Progenitor cell of endocrine pancreas (in vitro differentiated cells): ENCODE measurements at regions not wholly inside any gene's neighbourhood (a gene's known extent, or its start where the extent isn't known, plus 50 kb on each side); places are given as distances from the start of the nearest gene placed in this dataset.

Source experiments
- DNase-seq: peaks from one replicate; pipeline ENCODE4 v3.0.0; 2021; ENCODE audit warnings: low spot score; ENCODE audit not compliant: unreplicated experiment
- H3K27ac Mint-ChIP-seq: 2 replicates; pipeline ENCODE4 v1.8.0; 2021; ENCODE audit warnings: mild to moderate bottlenecking, moderate library complexity, mixed read lengths
- H3K27me3 Mint-ChIP-seq: 2 replicates; pipeline ENCODE4 v1.8.0; 2021; ENCODE audit warnings: mixed read lengths
- H3K36me3 Mint-ChIP-seq: 2 replicates; pipeline ENCODE4 v1.8.0; 2022; ENCODE audit warnings: mixed read lengths; ENCODE audit not compliant: insufficient read depth
- H3K4me1 Mint-ChIP-seq: 2 replicates; pipeline ENCODE4 v1.8.0; 2021; ENCODE audit warnings: low read depth, mixed read lengths
- H3K4me3 Mint-ChIP-seq: 2 replicates; pipeline ENCODE4 v1.8.0; 2021; ENCODE audit warnings: low read depth, mild to moderate bottlenecking, moderate library complexity, mixed read lengths
- H3K9me3 Mint-ChIP-seq: 2 replicates; pipeline ENCODE4 v1.8.0; 2021; ENCODE audit warnings: low read depth, mixed read lengths
- TF ChIP-seq, protein P1 (sequence below): fragments of 200-600 bp; sonication (generic); IDR thresholded peaks from one replicate; pipeline ENCODE4 v1.5.0; 2021; ENCODE audit warnings: antibody characterized with exemption, mild to moderate bottlenecking; ENCODE audit not compliant: unreplicated experiment

GRCh38 chr3:180743813-180744590 lies 64.7 kb upstream of the CCDC39 start:
- TF ChIP-seq, protein P1, sequence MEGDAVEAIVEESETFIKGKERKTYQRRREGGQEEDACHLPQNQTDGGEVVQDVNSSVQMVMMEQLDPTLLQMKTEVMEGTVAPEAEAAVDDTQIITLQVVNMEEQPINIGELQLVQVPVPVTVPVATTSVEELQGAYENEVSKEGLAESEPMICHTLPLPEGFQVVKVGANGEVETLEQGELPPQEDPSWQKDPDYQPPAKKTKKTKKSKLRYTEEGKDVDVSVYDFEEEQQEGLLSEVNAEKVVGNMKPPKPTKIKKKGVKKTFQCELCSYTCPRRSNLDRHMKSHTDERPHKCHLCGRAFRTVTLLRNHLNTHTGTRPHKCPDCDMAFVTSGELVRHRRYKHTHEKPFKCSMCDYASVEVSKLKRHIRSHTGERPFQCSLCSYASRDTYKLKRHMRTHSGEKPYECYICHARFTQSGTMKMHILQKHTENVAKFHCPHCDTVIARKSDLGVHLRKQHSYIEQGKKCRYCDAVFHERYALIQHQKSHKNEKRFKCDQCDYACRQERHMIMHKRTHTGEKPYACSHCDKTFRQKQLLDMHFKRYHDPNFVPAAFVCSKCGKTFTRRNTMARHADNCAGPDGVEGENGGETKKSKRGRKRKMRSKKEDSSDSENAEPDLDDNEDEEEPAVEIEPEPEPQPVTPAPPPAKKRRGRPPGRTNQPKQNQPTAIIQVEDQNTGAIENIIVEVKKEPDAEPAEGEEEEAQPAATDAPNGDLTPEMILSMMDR, result no peak
- peaks cover 19% of the 10 kb centered on the region for H3K27me3 Mint-ChIP-seq
- peak overlapping the region; percentile 21 for H3K27ac Mint-ChIP-seq
- H3K9me3 Mint-ChIP-seq, result no peaks in the 10 kb centered on the region
- peaks cover 11% of the 10 kb centered on the region for H3K4me1 Mint-ChIP-seq
- H3K4me3 Mint-ChIP-seq, result peak overlapping the region; percentile 40
- no peak for DNase-seq
- no peaks in the 10 kb centered on the region for H3K36me3 Mint-ChIP-seq

GRCh38 chr3:180747805-180748361 lies 68.6 kb upstream of the CCDC39 start:
- H3K9me3 Mint-ChIP-seq, result no peaks in the 10 kb centered on the region
- DNase-seq, result no peak
- no peaks in the 10 kb centered on the region for H3K36me3 Mint-ChIP-seq
- H3K27ac Mint-ChIP-seq, result no peak overlapping the region
- TF ChIP-seq, protein P1, result no peak
- H3K27me3 Mint-ChIP-seq, result peaks cover 17% of the 10 kb centered on the region
- peaks cover 17% of the 10 kb centered on the region for H3K4me1 Mint-ChIP-seq
- no peak overlapping the region for H3K4me3 Mint-ChIP-seq

DNA sequence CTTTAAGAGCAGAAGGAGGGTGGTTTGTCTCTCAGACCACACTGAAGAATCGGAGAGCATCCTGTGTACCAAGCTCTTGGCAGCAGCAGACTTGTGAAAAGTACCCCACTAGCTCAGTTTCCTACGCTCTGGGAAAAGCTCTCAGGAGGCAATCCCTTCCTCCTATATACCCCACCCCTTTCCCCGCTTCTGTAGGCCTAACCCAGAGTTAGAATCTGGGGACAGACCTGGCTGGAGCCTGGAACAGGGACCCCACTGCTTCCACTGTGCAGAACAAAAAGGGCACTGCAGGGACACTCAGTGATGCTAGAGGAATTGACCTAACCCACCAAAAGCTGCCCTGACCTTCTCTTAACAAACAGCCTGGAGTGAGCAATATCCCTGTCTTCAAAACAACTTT lies 70.0 kb upstream of the CCDC39 start:
- no peak for DNase-seq
- TF ChIP-seq, protein P1, result no peak
- peaks cover 4% of the 10 kb centered on the region for H3K27me3 Mint-ChIP-seq
- H3K9me3 Mint-ChIP-seq, result no peaks in the 10 kb centered on the region
- no peak overlapping the region for H3K4me3 Mint-ChIP-seq
- no peak overlapping the region for H3K27ac Mint-ChIP-seq
- H3K4me1 Mint-ChIP-seq, result peaks cover 7% of the 10 kb centered on the region
- H3K36me3 Mint-ChIP-seq, result no peaks in the 10 kb centered on the region

DNA sequence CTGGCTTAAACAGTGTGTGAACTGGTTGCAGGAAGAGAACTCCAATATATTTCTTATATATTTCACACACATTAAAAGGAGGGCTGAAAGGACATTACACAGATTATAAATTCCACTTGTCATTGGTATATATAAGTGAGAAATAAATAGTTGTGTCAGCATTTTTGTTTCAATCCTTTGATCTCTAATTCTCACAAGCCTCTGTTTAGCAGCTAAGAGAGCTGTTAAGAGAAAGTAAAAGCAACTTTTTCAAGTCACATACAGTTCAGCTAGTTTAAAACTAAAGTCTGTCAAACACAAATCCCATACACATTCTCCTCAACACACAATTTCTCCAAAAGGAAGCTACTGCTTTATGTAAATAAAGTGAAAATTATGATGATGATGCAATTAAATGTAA lies 70.5 kb upstream of the CCDC39 start:
- Mint-ChIP-seq H3K27me3 (peaks cover 4% of the 10 kb centered on the region), H3K4me3 (no peak overlapping the region), H3K36me3 (no peaks in the 10 kb centered on the region), H3K27ac (no peak overlapping the region), H3K4me1 (peaks cover 5% of the 10 kb centered on the region), H3K9me3 (no peaks in the 10 kb centered on the region)
- DNase-seq, result no peak
- TF ChIP-seq, protein P1, result no peak

GRCh38 chr3:180755556-180755955 lies 76.3 kb upstream of the CCDC39 start:
- Mint-ChIP-seq H3K9me3 (peaks cover 7% of the 10 kb centered on the region), H3K27ac (no peak overlapping the region), H3K4me1 (peaks cover 5% of the 10 kb centered on the region), H3K36me3 (peaks cover 1% of the 10 kb centered on the region), H3K27me3 (no peaks in the 10 kb centered on the region), H3K4me3 (no peak overlapping the region)
- TF ChIP-seq, protein P1, result no peak
- no peak for DNase-seq
